Transverse colon (tissue), 3 donors: ENCODE measurements at regions not wholly inside any gene's neighbourhood (a gene's known extent, or its start where the extent isn't known, plus 50 kb on each side); places are given as distances from the start of the nearest gene placed in this dataset.

Source experiments
- EP300 ChIP-seq: sonication (generic); formaldehyde crosslinking; IDR thresholded peaks from one replicate; pipeline ENCODE4 v1.6.1; 2017; ENCODE audit warnings: antibody characterized with exemption, low read depth
- POLR2A ChIP-seq: fragments of 450-650 bp; IDR thresholded peaks from one replicate; pipeline ENCODE4 v1.6.1; 2016; ENCODE audit warnings: antibody characterized with exemption, mild to moderate bottlenecking, moderate library complexity
- TF ChIP-seq, protein P1 (sequence below), 5 experiments: fragments of 200-600 bp in 3 of 5; fragments of 450-650 bp in 2 of 5; sonication (generic) in 3 of 5; IDR thresholded peaks; 1 replicate in 2 of 5; 2 replicates in 3 of 5; pipeline ENCODE4 v1.5.1; 2016 to 2017; ENCODE audit warnings: antibody characterized with exemption in 5 of 5, inconsistent platforms in 3 of 5, mild to moderate bottlenecking in 2 of 5, moderate library complexity in 1 of 5

DNA sequence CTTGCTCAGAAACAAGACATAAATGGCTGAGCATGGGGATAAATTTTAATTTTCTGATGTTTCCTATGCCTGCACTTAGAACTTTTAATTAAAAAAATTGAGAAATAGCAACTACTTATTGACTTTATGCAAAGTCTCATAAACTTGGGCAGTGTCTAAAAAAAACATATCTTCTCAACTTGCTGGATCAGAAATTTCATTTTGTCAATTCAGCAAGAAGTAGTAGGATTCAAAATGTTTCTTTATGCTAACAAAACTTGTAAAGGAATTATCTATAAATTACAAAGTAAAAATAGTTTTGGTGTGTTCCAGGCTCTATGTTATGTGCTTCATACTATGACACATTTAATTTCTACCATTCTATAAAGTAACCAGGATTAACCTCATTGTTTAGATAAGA lies 562.2 kb upstream of the IMPG1 start:
- TF ChIP-seq, protein P1, sequence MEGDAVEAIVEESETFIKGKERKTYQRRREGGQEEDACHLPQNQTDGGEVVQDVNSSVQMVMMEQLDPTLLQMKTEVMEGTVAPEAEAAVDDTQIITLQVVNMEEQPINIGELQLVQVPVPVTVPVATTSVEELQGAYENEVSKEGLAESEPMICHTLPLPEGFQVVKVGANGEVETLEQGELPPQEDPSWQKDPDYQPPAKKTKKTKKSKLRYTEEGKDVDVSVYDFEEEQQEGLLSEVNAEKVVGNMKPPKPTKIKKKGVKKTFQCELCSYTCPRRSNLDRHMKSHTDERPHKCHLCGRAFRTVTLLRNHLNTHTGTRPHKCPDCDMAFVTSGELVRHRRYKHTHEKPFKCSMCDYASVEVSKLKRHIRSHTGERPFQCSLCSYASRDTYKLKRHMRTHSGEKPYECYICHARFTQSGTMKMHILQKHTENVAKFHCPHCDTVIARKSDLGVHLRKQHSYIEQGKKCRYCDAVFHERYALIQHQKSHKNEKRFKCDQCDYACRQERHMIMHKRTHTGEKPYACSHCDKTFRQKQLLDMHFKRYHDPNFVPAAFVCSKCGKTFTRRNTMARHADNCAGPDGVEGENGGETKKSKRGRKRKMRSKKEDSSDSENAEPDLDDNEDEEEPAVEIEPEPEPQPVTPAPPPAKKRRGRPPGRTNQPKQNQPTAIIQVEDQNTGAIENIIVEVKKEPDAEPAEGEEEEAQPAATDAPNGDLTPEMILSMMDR (IDR thresholded peaks at IDR 0.05): no peak
- TF ChIP-seq POLR2A (no peak), EP300 (no peak)
